GM21576 (cell line): ENCODE measurements at regions not wholly inside any gene's neighbourhood (a gene's known extent, or its start where the extent isn't known, plus 50 kb on each side); places are given as distances from the start of the nearest gene placed in this dataset.
"Not testable (repeated sequence)": the region's sequence is repeated elsewhere in the genome, so short reads cannot be mapped to it uniquely, and the experiment has no call there.

ENCODE experiments used
- ATAC-seq: cut with Tn5 transposase; IDR thresholded peaks from one replicate; pipeline ENCODE4 v1.9.1; 2021; ENCODE audit warnings: mild to moderate bottlenecking, moderate library complexity; ENCODE audit not compliant: unreplicated experiment

DNA sequence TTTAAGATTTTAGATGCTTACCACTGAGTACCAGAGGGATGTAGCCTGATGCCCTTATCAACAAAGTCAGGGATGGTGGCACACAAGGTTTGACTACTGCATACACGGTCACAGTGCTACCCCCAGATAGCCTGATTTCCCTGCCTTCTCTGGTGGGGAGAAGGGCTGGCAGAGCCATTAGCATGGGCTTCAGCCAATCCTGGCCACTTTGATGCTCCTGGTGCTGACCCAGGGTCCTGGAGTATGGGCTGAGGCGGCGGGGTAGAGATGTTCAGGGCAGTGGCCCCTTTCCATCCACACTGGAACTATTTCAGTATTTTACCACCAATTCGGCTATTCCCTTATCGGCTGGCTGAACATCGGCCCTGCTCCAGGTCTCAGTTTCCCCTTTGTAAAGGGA is 83.2 kb downstream of the POTEB3 start:
- ATAC-seq = not testable (repeated sequence)

DNA sequence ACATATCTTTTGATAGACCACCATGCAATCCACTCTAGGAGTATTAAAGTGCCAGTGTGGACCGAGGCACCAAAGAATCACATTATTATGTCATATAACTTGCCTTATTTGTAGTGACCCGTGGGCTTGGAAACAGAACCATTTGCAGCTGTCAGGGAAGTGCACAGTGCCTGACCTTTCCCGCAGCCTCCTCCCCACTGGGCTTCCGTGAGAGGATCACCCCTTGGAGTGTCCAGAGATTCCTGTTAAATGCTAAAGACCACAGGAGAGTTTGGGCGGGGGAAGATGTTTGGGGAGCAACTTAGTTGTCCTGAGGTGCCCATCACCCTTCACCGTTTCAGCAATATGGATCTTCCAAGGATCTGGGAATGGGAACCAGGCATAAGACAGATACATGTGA is 84.4 kb downstream of the POTEB3 start:
- ATAC-seq = not testable (repeated sequence)

DNA sequence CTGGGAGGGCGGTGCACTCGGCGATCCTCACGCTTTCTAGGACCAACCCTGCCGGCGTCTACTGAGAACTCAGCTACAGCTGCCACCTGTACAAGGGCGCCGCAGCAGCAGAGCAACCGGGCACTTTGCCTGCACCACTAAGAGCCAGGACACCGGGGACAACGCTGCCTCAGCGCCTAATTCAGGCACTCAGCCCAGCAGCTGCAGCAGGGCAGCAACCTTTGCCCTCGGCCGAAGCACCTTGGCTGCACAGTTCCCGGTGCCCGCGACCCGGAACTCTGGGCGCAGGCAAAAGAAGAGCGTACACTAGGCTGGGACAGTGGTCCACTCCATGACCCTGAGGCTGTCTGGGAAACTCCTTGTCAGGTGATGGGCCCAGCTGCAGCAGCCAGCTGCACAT is 85.7 kb downstream of the POTEB3 start:
- ATAC-seq = not testable (repeated sequence)

DNA sequence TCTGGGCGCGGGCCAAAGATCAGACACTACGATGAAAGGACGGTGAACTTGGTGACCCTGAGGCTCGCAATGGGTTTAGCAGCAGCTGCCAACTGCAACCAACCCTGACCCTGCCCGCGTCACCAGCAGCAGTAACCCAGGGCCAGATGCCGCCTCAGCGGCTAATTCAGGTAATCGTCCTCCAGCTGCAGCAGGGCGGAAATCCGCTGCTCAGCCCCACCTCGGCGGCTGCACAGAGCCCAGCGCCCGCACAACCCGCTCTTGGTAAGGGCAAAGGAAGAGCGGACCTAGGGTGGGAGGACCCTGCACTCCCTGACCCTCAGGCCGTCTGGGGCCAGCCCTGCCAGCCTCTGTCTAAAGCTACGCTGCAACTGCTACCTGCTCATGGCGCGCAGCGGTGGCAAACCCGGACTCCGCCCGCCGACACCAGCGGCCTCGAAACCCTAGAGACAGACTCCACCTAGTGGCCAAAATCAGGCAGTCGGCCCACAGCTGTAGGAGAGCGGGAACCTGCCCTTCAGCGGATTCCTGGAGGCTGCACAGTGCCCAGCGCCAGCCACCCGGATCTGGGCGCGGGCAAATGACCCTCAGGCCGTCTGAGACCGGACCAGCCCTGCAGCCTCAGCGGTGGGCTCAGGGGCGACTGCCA is 87.5 kb downstream of the POTEB3 start:
- ATAC-seq = not testable (repeated sequence)

DNA sequence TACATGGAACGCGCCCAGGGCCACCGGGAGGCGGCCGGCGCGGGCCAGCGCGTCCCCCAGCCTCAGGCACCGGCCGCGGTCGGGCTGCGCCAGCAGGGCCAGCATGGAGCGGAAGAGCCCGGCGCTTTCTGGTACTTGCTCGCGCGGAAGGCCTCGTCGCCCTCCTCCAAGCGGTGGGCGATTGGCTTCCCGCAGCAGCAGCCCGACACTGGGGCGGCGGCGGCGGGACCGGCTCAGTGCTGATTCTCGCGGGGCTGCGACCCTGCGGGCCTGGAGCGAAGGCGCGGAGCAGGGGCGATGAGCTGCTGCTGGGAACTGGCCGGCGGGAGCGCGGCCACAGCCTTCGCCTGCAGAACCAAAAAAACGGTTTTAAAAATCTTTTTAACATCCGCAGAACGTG is 95.3 kb downstream of the POTEB3 start:
- not testable (repeated sequence) for ATAC-seq

DNA sequence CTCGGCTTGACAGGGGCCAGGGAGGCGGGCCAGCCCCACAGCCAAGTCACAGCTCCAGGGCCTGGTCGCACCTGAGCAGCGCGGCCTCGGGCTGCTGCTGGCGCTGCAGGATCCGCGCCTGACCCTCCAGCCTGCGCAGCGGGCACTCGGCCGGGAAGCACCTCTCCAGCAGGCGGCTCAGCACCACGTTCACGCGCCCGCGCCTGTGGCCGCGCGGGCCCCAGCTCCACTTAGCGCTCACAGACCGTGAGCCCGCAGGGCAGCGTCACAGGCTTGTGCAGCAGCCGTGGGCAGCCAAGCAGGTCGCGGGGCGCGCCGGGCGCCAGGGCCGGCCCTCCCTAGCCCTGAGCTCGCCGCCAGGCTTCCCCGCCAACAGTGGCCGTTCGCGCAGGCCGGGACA is 95.8 kb downstream of the POTEB3 start:
- ATAC-seq = not testable (repeated sequence)

DNA sequence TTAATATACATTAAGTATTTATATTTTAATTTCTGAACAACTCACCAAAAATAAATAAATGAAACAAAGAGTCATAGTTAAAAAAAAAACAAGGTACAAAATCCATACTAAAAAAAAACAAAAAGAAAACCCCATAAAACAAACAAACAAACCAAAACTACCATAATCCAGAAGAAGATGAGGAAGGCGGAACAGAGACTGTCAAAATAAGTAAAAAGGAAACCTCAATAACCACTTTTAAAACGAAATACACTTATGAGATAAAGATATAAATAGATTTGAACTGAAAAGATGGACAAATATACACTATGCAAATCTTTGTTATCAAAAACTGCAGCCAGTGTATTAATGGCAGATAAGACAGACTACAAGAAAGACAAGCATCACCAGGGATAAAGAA is 103.3 kb downstream of the POTEB3 start:
- peak; percentile 60 for ATAC-seq

DNA sequence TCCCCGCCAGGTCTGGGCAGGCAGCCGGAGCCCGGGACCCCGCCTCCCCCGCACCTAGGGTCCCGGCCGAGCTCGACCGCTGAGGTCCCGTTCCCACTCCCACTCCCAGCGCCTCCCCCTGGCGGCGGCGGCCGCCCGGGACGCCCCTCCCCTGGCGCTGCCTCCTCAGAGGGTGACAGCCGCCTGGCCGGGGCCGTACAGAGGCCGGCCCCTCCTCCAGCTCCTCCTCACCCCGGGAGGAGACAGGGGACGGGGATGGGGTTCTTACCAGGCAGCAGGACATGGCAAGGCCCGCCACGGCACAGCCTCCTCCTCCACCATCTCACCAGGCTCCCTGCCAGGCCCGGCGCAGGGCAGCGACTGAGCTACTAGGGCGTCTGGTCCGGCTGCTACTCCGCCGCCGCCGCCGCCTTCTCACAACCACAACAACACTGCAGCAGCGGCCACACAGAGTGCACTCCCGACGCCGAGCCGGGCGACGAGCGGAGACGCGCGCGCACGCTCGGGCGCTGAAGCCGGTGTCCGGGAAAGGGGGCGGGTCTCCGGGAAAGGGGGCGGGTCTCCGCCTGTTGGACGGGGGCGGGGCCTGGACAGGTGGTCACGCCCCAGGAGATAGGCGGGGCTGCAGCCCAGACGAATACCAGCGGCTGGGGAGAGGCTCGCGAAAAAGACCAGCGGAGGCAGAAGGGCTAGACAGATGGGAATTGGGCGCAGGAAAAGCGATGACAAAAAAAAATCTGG is 115.4 kb downstream of the POTEB3 start:
- ATAC-seq = not testable (repeated sequence)

DNA sequence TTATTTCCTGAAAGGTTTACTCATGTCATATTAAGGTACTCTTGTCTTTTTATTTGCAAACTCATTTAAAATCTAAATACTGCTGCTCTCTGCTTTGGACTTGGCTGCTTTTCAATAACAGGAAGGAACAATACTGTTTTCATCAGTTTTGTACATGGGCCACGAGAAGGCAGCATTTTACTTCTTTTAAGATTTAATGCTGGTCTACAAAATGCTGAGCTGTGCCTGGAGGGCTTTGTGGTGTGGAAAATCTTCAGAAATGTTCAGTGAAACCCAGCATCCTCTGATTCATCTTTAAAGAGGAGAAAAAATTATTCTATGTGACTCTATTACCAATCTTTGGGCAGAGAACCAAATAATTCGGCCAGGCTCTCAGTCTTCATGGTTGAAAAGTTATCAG is 155.9 kb downstream of the POTEB3 start:
- ATAC-seq = peak; percentile 43

DNA sequence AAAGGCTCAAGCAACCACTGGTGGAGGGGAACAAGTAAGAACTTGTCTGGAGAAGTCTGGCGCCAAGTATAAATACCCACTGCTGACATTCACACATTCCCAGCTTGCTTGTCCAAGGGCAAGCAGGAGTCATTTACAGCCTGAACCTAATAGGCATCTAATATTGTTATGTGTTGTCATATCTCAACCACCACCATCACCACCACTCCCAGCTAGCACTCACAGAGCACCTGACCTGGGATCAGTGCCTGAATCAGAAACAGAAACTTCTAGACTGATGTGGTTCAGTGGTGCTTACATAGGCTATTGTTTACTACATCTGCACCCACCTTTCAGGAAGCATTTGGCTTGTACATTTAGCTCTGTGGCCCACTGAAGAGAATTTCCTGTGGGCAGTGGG is 157.1 kb downstream of the POTEB3 start:
- peak; percentile 98 for ATAC-seq

DNA sequence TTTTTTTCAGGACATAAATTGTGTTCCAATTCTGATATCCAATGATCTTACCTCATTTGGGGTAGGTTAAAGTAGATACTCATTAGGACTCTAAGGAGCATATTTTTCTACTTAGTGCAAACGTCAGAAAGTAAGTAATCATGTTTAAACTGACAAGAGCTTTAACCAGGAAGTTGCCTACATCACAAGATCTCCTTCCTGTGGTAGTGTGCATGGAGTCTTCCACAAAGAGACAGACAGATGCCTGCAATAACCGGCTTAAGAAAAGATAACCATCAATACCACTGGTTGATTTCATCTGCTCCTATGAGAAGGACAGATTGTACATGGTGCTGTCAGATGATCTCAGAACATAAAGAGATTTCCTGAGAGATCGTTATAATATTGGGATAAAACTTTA is 160.0 kb downstream of the POTEB3 start:
- not testable (repeated sequence) for ATAC-seq

DNA sequence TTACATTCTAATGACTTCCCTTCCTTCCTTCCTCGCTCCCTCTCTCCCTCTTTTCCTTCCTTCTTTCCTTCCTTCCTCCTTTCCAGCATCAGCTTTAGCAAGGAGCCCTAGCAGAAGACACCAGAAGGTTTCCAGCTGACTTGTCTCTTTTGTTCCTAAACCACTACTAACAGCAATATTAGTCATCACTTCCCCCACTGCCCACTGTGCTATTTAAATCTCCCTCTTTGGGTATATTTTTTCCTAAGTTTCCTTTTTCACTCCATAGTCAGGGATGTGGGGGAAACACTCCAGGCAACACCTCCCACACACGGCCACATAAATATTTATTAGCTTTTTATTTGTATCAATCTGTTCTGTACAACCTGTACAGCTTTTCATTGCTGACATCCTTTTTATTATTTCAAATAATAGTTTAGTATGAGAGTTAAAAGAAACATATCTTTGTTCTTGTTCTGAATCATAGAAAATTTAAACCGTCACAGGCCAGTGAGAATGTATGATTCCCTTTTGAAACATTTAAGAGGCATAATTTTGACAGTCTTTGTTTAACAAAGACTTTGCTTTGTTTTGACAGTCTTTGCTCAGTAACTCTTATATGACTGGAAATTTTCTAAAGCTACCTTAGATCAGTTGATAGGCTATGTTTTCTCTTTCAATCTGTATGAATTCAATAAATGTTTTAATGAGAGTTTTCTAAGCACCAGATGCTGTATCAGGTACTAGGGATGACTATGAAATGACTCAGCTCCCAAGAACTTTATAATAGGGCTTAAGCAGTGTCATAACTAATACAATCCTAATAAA is 167.9 kb downstream of the POTEB3 start:
- ATAC-seq = peak; percentile 61

DNA sequence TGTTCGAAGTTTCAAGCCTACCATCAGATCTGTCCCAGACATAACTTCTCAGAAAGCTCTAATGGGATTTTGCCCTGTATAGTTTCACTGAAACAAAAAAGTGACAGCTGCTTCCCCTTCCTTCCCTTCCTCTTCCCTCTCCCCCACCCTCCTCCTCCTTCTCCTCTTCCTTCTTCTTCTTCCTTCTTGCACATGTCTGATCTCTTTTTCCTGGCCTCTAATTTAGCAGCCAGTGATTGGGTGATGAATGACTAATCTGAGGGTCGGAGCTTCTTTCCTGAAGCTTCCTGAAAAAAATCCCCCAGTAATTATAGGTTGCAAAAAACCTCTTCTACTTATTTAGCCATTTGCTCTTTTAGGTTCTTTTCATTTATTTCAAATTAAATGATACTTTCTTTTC is 168.7 kb downstream of the POTEB3 start:
- no peak for ATAC-seq

DNA sequence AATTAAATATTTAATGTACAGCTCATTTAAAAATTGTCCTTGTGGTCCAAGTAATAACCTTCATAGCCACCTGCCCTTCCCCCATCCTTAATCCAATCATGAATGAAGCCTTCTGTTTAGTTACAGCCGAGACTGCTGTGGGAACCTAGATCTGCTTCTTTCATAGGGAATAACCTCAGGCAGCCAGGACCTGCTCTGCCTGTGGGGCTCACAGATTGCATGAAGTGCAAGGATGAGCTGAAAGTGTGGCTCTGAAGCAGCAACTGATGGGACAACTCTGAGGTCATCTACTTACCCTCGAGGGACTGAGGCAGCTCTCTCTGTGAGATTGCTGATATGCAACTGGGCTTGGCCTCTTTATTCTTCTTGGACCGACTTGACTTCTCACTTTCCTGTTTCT is 169.8 kb downstream of the POTEB3 start:
- ATAC-seq = no peak

DNA sequence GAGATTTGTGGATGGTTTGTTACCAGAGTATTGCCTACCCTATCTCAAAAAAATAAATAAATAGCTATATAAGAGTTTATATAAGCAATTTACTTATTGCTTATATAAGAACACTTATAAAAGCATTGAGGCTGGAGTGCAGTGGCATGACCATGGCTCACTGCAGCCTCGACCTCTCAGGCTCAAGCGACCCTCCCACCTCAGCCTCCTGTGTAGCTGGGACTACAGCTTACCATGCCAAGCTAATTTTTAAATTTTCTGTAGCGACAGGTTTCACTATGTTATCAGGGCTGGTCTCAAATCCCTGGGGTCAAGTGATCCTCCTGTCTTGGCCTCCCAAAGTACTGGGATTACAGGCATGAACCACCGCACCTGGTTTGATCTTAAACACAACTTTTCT is 170.6 kb downstream of the POTEB3 start:
- ATAC-seq = not testable (repeated sequence)

DNA sequence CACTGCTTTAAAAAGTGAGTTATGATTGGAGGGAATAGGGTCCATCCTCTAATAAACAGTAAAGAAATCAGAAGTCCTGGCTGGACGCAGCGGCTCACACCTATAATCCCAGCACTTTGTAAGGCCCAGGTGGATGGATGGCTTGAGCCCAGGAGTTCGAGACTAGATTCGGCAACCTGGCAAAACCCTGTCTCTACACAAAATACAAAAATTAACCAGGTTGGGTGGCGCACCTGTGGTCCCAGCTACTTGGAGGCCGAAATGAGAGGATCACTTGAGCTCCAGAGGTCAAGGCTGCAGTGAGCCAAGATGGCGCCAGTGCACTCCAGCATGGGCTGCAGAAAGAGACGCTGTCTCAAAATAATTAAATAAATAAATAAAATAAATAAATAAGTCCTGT is 171.2 kb downstream of the POTEB3 start:
- no peak for ATAC-seq

DNA sequence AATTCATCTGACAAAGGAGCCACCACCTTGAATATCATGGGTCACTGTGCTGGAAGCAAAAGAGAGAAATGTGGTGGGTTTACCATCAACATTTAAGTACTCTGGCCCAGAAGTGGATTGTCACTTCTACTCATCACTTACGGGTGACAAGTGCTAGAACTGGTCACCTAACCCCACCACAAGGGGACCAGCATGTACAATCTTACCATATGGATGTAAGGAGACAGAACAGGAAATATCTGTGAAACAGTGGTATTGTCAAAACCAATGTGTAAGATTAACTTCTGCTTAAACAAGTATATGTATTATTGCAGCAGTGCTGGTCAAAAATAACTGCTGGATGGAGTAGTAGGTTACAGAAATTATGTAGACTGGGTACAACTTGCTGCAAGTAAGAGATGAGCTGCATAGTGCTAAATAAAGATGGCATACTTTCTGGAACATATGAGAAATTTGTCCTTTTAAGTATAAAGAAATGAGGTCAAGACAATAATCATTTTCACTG is 171.8 kb downstream of the POTEB3 start:
- no peak for ATAC-seq

DNA sequence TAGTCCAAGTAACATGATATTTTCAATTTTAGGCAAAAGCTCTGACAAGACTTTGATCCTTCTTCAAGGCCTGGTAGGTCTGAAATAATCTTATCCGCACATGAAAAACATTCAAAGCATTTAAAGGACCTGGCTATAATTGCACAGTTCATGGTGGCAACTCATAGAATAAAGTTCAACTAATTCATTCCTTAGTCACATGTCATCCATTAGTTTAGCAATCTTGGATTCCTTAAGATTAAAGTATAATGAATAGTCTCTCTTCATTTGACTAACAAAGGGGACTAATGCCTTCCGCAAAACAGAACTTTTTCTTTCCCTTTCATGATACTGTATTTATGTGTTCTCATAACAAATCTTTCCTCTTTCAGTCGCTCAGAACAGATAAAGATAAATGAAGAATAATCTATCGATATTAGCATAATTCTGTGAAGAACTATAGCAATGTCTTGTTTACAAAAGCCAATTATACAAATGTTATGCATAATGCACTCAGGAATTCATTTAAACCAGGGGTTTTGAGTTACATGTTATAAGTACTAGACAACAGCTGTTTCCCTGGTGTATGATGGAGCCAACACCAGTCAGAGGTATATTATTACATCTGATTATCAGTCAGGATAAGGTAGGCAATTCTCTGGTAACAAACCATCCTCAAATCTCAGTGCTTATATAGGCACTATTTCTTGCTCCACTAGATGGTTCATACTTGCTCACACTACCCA is 172.5 kb downstream of the POTEB3 start:
- no peak for ATAC-seq

DNA sequence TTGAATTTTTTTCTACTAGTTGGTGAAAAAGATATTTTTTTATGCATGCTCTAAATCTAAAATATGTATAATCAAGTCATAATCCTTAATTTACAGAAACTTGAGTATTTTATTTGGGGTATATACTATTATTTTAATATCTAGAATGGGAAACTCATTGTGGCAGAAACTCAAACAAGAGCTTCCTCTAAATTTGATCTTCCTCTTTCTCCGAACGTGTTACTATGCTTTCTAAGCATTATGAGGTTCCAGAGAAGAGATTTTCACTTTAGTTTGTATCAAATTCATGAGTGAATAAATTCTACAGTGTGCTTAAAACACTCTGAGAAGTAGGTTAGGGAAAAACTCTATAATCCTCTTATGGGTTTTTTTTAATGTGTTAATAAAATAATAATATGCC is 173.1 kb downstream of the POTEB3 start:
- no peak for ATAC-seq

DNA sequence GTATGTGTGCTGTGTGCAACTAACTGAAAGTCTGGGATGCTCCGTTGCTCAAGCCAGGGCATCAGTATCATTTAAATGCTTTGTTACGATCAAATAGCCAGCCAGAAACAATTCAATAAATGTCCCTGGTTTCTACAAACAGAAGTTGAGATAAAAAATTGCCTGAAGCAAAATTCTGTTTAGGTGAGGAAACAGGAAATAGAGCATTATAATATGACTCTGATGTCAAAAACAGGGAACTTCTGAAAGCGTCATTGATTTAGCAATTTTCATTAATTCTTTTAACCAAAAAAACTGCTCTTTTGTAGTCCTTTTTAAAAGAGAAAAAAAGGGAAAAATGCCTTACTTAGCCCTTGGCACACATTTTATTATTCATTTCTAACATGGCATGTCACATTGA is 174.7 kb downstream of the POTEB3 start:
- not testable (repeated sequence) for ATAC-seq

DNA sequence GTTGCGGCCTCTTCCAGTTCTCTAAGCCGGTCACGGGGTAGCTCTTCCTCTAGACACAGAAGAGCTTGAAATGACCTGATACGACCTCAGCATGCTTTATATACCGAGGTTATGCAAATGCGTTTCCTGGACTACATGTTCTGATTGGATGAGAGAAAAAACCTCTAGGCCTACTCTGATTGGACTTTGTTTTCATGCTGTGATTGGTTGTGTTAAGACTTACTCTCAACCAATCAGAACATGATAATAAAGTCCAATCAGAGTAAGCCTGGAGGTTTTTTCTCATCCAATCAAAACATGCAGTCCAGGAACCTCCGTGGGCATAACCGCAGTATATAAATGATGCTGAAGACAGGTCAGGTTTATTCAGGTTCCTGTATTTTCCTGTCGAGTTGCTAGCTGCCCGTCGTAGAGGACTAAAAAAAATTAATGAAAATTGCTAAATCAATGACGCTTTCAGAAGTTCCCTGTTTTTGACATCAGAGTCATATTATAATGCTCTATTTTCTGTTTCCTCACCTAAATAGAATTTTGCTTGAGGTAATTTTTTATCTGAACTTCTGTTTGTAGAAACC is 177.4 kb downstream of the POTEB3 start:
- no peak for ATAC-seq
